A549 (cell line): ENCODE measurements at regions not wholly inside any gene's neighbourhood (a gene's known extent, or its start where the extent isn't known, plus 50 kb on each side); places are given as distances from the start of the nearest gene placed in this dataset.

Source experiments
- CEBPB ChIP-seq, 2 experiments: fragments of >200 bp in 1 of 2; sonication (Bioruptor Twin) in 1 of 2; formaldehyde crosslinking in 1 of 2; IDR thresholded peaks; 2 replicates each; pipeline ENCODE4 v1.6.1; 2012 to 2016
- E2F6 ChIP-seq: IDR thresholded peaks from 2 replicates; pipeline ENCODE4 v1.6.1; 2012; ENCODE audit warnings: low read depth, borderline replicate concordance
- EP300 ChIP-seq, 2 experiments: fragments of >200 bp; sonication (Bioruptor Twin); formaldehyde crosslinking; IDR thresholded peaks; 2 replicates in 1 of 2; 3 replicates in 1 of 2; pipeline ENCODE4 v1.6.1; 2016 to 2017
- ESRRA ChIP-seq: fragments of 150-350 bp; IDR thresholded peaks from 2 replicates; pipeline ENCODE4 v1.6.1; 2014; ENCODE audit warnings: mild to moderate bottlenecking, low read length, borderline replicate concordance
- KDM1A ChIP-seq: fragments of 200-600 bp; sonication (generic); IDR thresholded peaks from 2 replicates; pipeline ENCODE4 v1.6.1; 2016; ENCODE audit warnings: low read depth, mild to moderate bottlenecking
- MAX ChIP-seq: IDR thresholded peaks from 2 replicates; pipeline ENCODE4 v1.6.1; 2012
- TF ChIP-seq, protein P1 (sequence below): fragments of >200 bp; sonication (Bioruptor Twin); formaldehyde crosslinking; IDR thresholded peaks from 3 replicates; pipeline ENCODE4 v1.5.1; 2016

DNA sequence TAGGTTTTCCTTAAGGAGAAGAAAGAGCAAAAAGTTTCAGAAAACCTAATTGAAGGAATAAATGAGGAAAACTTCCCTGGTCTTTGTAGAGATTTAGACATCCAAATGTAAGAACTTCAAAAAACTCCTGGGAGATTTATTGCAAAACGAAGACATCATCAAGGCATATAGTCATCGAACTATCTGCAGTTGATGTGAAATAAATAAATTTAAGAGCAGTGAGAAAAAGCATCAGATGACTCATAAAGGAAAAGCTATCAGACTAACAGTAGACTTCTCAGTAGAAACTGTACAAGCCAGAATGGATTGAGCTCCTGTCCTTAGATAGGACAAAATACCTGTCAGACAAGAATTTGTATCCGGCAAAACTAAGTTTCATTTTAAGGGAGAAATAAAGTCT lies 569.4 kb upstream of the ADAMTS5 start:
- TF ChIP-seq CEBPB (IDR thresholded peaks at IDR 0.05) = no peak
- TF ChIP-seq, protein P1, sequence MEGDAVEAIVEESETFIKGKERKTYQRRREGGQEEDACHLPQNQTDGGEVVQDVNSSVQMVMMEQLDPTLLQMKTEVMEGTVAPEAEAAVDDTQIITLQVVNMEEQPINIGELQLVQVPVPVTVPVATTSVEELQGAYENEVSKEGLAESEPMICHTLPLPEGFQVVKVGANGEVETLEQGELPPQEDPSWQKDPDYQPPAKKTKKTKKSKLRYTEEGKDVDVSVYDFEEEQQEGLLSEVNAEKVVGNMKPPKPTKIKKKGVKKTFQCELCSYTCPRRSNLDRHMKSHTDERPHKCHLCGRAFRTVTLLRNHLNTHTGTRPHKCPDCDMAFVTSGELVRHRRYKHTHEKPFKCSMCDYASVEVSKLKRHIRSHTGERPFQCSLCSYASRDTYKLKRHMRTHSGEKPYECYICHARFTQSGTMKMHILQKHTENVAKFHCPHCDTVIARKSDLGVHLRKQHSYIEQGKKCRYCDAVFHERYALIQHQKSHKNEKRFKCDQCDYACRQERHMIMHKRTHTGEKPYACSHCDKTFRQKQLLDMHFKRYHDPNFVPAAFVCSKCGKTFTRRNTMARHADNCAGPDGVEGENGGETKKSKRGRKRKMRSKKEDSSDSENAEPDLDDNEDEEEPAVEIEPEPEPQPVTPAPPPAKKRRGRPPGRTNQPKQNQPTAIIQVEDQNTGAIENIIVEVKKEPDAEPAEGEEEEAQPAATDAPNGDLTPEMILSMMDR = no peak
- no peak for TF ChIP-seq KDM1A
- no peak for TF ChIP-seq EP300 (IDR thresholded peaks at IDR 0.05)
- TF ChIP-seq MAX = no peak
- no peak for TF ChIP-seq E2F6
- no peak for TF ChIP-seq ESRRA
